Fibroblast of upper back skin (primary cell): ENCODE measurements at regions not wholly inside any gene's neighbourhood (a gene's known extent, or its start where the extent isn't known, plus 50 kb on each side); places are given as distances from the start of the nearest gene placed in this dataset.
"Not testable (repeated sequence)": the region's sequence is repeated elsewhere in the genome, so short reads cannot be mapped to it uniquely, and the experiment has no call there.

Source experiments
- DNase-seq: peaks from one replicate; pipeline ENCODE4 v3.0.0-alpha.2; 2013

DNA sequence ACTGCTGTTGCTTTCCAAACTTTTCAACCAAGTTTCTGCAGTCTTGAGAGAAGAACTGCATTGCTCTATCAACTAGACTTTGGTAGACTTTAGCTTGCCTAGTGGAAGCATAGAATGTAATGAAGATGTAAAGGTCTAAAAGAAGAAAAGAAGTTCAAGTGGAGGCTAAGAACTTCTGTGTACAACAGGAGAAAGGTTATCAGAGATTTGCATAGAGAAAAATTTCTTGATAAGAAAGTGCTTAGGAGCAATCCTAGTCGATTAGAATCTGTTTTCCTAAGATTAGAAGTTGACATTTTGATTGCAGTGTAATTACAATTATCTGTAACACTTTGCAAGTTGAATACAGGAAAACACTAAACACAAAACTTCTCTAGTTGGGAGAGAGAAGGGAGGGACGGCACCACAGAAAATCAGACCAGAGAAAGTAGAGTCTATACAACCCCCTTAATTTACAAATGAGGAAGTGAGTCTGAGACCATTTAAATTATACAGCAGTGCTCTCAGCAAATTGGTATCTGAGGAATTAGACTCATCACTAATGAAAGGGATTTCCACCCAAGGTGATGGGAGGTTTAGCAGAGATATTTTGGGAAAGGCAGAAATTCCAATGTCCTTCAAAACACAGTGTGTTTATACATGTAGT is 194.3 kb upstream of the MARCKS start:
- DNase-seq = no peak

DNA sequence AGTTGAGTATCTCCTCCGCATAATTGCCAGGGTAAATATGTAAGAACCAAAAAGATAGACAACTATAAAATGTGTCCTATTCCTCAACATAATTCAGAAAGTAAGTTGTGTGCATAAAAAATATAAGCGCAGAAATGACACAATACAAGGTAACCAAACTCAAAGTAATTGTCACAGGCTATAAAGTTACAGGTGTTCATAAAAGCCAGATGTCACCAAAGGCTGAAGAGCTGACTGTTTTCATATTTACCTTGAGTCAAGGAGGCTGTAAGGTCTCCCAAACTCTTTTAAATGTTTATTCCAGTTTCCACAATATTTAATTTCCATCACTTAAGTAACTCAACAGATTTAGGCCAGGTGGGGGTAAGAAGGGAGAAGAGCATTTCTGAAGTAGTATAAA is 192.2 kb upstream of the MARCKS start:
- DNase-seq = no peak

- no peak for DNase-seq
Observed at GRCh38 chr6:113668641-113669408, 188.3 kb upstream of the MARCKS start.

- DNase-seq = no peak
Observed at GRCh38 chr6:113669606-113670005, 187.5 kb upstream of the MARCKS start.

GRCh38 chr6:113671421-113671820 is 185.7 kb upstream of the MARCKS start:
- no peak for DNase-seq

DNA sequence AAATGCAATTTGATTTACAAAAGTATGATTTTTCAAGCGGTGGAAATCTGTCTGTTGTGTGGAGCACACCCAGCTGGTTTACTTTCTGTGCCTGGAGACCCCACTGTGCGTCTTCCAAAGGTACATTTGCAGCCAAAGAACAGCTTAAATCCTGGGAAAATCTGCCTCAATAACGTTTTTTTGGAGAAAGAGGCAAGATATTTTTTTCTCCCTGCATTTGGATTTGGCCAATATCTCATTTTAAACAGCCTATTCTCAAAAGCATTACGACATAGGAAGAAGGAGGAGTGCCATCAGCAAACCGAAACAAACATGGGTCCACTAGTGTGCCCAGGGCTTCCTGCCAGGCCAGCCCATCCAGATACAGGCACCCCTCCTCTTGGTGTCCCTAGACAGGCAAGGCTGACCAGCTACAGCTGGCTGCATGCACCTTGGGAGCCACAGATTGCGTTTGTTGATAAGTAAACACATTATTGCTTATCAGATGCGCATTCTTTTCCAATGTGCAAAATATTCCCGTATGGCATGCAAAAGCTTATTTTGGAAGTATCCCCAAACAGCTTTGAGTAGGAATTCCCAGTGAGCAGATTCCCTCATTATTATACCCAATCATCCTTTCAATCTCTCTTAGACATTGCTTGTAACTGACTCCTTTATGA is 184.5 kb upstream of the MARCKS start:
- DNase-seq = peak; percentile 32

GRCh38 chr6:113674075-113674474 is 183.1 kb upstream of the MARCKS start:
- no peak for DNase-seq

DNA sequence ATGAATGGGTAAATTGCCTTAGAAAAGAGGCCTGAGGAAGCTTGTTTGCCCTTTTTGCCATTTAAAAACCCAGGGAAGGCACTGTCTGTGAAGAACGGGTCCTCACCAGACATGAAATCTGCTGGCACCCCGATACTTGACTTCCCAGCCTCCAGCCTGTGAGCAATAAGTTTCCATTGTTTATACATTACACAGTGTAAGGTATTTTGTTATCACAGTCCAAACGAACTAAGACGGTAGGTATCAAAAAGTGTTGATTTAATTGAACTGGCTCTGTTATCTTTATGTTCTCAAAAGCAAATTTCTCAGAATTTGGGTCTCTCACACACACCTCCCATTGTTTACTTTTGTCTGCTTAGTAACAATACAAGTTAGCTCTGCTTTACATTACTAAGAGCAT is 181.1 kb upstream of the MARCKS start:
- no peak for DNase-seq

GRCh38 chr6:113676968-113677367 is 180.2 kb upstream of the MARCKS start:
- DNase-seq = no peak

DNA sequence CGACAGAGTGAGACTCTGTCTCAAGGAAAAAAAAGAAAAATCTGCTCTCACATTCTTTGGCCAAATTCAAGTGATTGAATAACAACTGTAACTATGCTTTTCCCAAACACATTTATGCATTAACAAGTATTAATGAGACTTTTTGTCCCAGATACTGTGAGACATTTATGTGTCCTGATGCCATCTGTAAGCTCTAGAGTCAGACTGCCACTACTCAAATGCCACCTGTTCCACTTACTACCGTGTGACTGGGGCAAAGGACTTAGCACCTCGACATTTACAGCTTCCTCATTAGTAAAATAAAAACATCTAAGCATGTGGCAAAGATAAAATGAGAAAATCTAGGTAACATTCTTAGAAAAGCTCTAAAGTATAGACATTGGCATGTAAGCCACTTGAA is 178.1 kb upstream of the MARCKS start:
- no peak for DNase-seq

- no peak for DNase-seq
Observed at GRCh38 chr6:113680301-113680700, 176.8 kb upstream of the MARCKS start.

DNA sequence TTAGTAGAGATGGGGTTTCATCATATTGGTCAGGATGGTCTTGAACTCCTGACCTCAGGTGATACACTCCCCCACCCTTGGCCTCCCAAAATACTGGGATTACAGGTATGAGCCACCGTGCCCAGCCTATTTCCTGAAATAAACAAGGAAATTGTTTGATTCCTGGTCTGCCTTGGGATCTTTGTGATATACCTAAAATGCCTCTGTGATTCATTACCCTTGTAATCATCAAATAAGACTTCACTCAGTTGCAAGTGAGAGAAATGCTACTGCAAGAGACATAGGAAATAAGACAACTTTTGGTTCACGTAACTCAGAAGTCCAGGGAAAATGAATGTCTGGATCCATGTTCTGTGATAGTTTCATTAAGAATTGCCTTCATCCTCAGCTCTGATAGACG is 173.2 kb upstream of the MARCKS start:
- no peak for DNase-seq

DNA sequence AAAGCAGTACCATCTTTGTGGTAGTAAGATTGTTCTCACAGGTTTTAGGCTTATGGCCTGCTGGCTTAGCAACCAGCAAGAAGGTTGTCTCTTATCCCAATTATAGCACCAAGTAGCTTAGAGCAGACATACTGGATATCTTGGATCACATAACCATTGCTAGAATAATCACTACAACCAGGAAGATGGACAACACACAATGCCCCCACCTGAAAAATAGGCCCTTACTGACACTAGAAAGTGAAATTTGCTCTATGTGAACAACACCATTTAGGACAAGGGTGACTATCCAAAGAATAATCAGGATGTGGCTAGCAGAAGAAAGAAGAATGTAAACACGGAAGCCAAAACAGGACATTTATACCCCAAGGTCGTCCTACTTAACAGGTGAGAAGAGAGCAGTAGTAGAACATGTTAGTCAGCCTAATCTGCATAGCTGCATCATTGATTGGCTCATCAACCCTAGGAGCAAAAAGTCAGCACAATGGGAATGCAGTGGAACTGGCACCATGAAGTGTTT is 172.7 kb upstream of the MARCKS start:
- peak; percentile 17 for DNase-seq

DNA sequence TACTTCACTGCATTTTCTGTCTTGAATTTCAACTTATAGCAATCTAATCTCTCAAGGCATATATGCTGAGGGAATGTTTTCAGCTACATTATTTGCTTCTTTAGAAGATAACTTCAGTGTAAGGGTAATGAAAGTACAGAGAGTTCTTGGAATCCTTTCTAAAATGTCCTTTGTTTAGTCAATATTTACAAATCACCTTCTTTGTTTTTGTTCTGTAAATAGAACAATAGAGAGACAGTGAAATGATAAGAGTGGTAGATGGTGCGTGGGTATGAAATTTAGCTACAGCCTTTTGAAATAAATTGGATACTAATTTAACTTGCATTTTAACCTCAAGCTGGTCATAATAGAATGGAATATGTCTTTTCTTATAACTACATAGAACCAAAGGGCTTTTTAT is 171.1 kb upstream of the MARCKS start:
- no peak for DNase-seq

DNA sequence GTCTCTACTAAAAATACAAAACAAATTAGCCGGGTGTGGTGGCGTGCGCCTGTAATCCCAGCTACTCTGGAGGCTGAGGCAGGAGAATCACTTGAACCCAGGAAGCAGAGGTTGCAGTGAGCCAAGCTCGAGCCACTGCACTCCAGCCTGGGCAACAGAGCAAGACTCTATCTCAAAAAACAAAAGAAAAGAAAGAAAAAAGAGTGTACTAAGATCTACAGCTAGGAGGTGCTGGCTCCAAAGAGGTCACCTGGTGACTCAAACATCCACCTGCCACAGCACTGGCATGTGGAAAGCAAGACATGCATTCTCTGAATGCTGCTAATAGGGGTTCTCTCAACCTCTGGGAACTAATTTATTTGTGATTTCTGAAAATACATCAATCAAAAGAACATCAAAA is 167.5 kb upstream of the MARCKS start:
- not testable (repeated sequence) for DNase-seq

- DNase-seq = peak; percentile 89
Observed at GRCh38 chr6:113690281-113691259, 166.6 kb upstream of the MARCKS start.

- DNase-seq = no peak
Observed at GRCh38 chr6:113691260-113691656, 165.9 kb upstream of the MARCKS start.

DNA sequence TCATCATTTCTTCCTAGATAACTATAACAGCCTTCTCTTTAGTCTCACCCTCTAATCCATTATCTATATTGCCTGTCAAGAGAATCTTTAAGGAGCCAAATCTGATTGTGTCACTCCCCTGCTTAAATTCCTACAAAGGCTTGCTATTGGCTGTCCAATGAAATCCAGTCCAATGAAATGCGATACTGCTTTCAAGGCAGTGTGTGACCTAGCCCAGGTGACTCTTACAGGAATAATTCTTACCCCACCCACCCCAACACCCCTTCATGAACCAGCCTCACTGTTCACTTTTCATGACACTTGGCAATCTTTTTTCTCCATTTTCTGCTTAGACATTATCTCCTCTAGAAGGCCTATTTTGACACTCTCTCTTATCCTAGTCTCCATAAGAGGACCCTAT is 163.3 kb upstream of the MARCKS start:
- no peak for DNase-seq

- DNase-seq = peak; percentile 67
Observed at GRCh38 chr6:113694278-113695077, 162.7 kb upstream of the MARCKS start.

DNA sequence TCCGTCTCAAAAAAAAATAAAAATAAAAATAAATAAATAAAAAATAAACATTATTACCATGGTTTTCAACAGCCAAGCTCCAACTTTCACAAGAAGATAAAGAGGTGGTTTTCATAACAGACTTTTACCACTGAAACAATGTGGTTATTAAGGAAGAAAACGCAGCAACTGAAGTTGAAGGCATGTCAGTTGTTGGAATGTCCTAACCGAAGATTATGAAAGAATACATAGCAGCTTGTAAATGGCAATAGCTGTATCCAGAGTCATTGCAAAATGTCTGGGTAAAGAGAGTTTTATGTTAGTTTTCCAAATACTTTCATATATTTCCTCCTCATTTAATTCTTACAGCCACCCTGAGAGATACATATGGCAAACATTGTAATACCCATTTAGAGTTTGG is 161.6 kb upstream of the MARCKS start:
- DNase-seq = peak; percentile 83

DNA sequence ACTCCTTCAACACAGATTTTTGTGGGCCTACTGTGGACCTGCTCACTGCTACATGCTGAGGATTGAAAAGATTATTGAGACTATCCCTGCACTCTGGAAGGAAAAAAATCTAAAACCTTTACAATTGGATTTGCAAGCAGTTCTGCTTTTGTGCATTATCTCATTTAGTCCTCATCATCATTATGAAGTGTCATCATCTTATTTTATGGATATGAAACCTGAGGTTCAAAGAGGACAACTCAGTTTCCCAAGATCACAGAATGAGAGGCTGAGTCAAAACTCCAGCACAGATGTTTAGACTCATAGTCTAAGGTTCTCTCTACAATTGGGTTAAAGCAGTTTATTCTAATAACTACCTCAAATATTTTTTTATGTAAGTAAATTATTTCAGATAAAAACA is 160.2 kb upstream of the MARCKS start:
- no peak for DNase-seq
